K562 (cell line): ENCODE measurements at regions not wholly inside any gene's neighbourhood (a gene's known extent, or its start where the extent isn't known, plus 50 kb on each side); places are given as distances from the start of the nearest gene placed in this dataset.

Source experiments
- ATAC-seq: fragments of 200-7000 bp; cut with Tn5 transposase; 3 replicates; pipeline ENCODE4 v1.9.1; 2020; ENCODE audit warnings: moderate library complexity
- BruUV-seq: library from RNA; stranded (reverse); fragments of 400-500 nt; replicated peaks from 2 replicates; lab custom pipeline; 2021; lab: Mats Ljungman, UMichigan
- CTCF ChIA-PET: fragments of 300-600 bp; formaldehyde crosslinking; extraction: SDS; loops from one replicate; lab custom pipeline; 2021; ENCODE audit warnings: low intra/inter-chr PET ratio; lab: Yijun Ruan, JAX
- POLR2A ChIA-PET: fragments of 300-600, 350-650 bp; sonication (Branson Sonifier 250); formaldehyde crosslinking; extraction: SDS; loops from one replicate; lab custom pipeline; 2021; ENCODE audit warnings: antibody characterized with exemption, inconsistent platforms; lab: Yijun Ruan, JAX
- DNase-seq, 4 experiments: peaks; one replicate each; pipeline versions ENCODE4 v3.0.0 to v3.0.0-alpha.2; 2011 to 2018; ENCODE audit warnings: low spot score in 3 of 4, mixed read lengths in 3 of 4; ENCODE audit errors: extremely low read depth in 1 of 4
- FAIRE-seq: peaks from 2 replicates; lab custom pipeline; 2011; peaks lifted over from hg19 to GRCh38; lab: Jason Lieb, UNC
- H2AFZ ChIP-seq: 2 replicates; pipeline ENCODE4 v1.6.0; 2011; ENCODE audit warnings: low read depth, low read length, control low read depth, inconsistent platforms
- H3K27ac ChIP-seq: fragments of 200-600 bp; 3 replicates; pipeline ENCODE4 v1.8.0; 2011; ENCODE audit warnings: low read depth, mild to moderate bottlenecking, control low read depth, inconsistent platforms, low read length, moderate library complexity, mixed read lengths; ENCODE audit errors: extremely low read depth
- H3K27me3 ChIP-seq, 2 experiments: fragments of 300-600 bp in 1 of 2; 2 replicates in 1 of 2; 3 replicates in 1 of 2; pipeline versions ENCODE4 v1.6.0 to v1.8.0; 2011; ENCODE audit warnings: inconsistent platforms in 2 of 2, low read length in 2 of 2, mild to moderate bottlenecking in 1 of 2, mixed read lengths in 1 of 2, moderate library complexity in 1 of 2; ENCODE audit not compliant: control insufficient read depth in 2 of 2, insufficient read depth in 2 of 2
- H3K36me3 ChIP-seq: fragments of 300-600 bp; 3 replicates; pipeline ENCODE4 v1.8.0; 2011; ENCODE audit warnings: mild to moderate bottlenecking, low read length, inconsistent platforms; ENCODE audit not compliant: control insufficient read depth, insufficient read depth
- H3K4me1 ChIP-seq, 2 experiments: fragments of 200-600 bp in 1 of 2; replicated peaks in 1 of 2; 2 replicates in 1 of 2; 3 replicates in 1 of 2; pipeline versions ENCODE4 v1.5.1 to v1.8.0; 2011; ENCODE audit warnings: inconsistent platforms in 2 of 2, low read length in 2 of 2, mild to moderate bottlenecking in 1 of 2, mixed read lengths in 1 of 2, moderate library complexity in 1 of 2; ENCODE audit not compliant: control insufficient read depth in 2 of 2, insufficient read depth in 2 of 2
- H3K4me2 ChIP-seq: 2 replicates; pipeline ENCODE4 v1.6.1; 2011; ENCODE audit warnings: low read length, control low read depth, inconsistent platforms, mixed read lengths; ENCODE audit not compliant: insufficient read depth
- H3K4me3 ChIP-seq: fragments of 200-600 bp; sonication (generic), shearing (Covaris generic); 2 replicates; pipeline ENCODE4 v1.5.1; 2016; ENCODE audit warnings: control low read depth, inconsistent platforms
- H3K79me2 ChIP-seq: fragments of 200-600 bp; 3 replicates; pipeline ENCODE4 v1.8.0; 2011; ENCODE audit warnings: low read length, inconsistent platforms; ENCODE audit not compliant: control insufficient read depth, insufficient read depth
- H3K9ac ChIP-seq, 2 experiments: 2 replicates each; pipeline versions ENCODE4 v1.6.0 to v1.6.1; 2011; ENCODE audit warnings: low read depth in 2 of 2, low read length in 2 of 2, control low read depth in 1 of 2, inconsistent platforms in 1 of 2, mild to moderate bottlenecking in 1 of 2, mixed read lengths in 1 of 2; ENCODE audit not compliant: insufficient read depth in 1 of 2
- H3K9me1 ChIP-seq: one replicate; pipeline ENCODE4 v1.6.0; 2011; ENCODE audit warnings: inconsistent platforms, mild to moderate bottlenecking, low read length, moderate library complexity; ENCODE audit not compliant: control insufficient read depth, insufficient read depth
- H3K9me3 ChIP-seq: replicated peaks from 2 replicates; pipeline ENCODE4 v1.5.1; 2011; ENCODE audit warnings: low read depth, low read length, inconsistent platforms; ENCODE audit not compliant: control insufficient read depth, insufficient read depth
- H4K20me1 ChIP-seq: replicated peaks from 2 replicates; pipeline ENCODE4 v1.6.1; 2011; ENCODE audit warnings: low read length, inconsistent platforms, mixed read lengths; ENCODE audit not compliant: control insufficient read depth, insufficient read depth
- DDX20 ChIP-seq: fragments of 450-650 bp; IDR thresholded peaks from 2 replicates; pipeline ENCODE4 v1.6.1; 2016; ENCODE audit warnings: missing genetic modification characterization, low read depth, mild to moderate bottlenecking, missing compliant biosample characterization, moderate library complexity
- ESRRB ChIP-seq: fragments of 250-450 bp; sonication (Bioruptor Pico); IDR thresholded peaks from 2 replicates; pipeline ENCODE4 v1.5.0; 2020; ENCODE audit warnings: mild to moderate bottlenecking, moderate library complexity, borderline replicate concordance
- GATAD2A ChIP-seq: fragments of 450-650 bp; IDR thresholded peaks from 2 replicates; pipeline ENCODE4 v1.6.1; 2017
- HNRNPH1 ChIP-seq: fragments of 200-400 bp; formaldehyde crosslinking; optimal IDR thresholded peaks from 2 replicates; pipeline ENCODE3; 2017; ENCODE audit warnings: low read depth, mild to moderate bottlenecking, low read length, moderate library complexity
- PTRF ChIP-seq: fragments of 450-650 bp; IDR thresholded peaks from 2 replicates; pipeline ENCODE4 v1.6.1; 2016; ENCODE audit warnings: mild to moderate bottlenecking, missing genetic modification characterization, missing compliant biosample characterization
- SNRNP70 ChIP-seq: fragments of 200-400 bp; formaldehyde crosslinking; optimal IDR thresholded peaks from 2 replicates; pipeline ENCODE3; 2017; ENCODE audit warnings: low read depth, low read length
- USF2 ChIP-seq: sonication (generic); formaldehyde crosslinking; IDR thresholded peaks from 2 replicates; pipeline ENCODE4 v1.5.0; 2020; ENCODE audit warnings: missing genetic modification reagents
- ZNF146 ChIP-seq: IDR thresholded peaks from one replicate; pipeline ENCODE4 v1.6.1; 2018; ENCODE audit warnings: missing compliant biosample characterization; ENCODE audit not compliant: unreplicated experiment
- ZNF695 ChIP-seq: fragments of 450-650 bp; formaldehyde crosslinking; IDR thresholded peaks from 2 replicates; pipeline ENCODE4 v1.4.0; 2020; ENCODE audit warnings: mild to moderate bottlenecking, moderate library complexity
- ZNF740 ChIP-seq, 3 experiments: fragments of 200-800 bp in 1 of 3; sonication (Bioruptor generic) in 1 of 3; sonication (generic) in 1 of 3; formaldehyde crosslinking in 1 of 3; IDR thresholded peaks; 2 replicates each; pipeline versions ENCODE4 v1.6.1 to v1.8.0; 2016 to 2022; ENCODE audit warnings: mild to moderate bottlenecking in 2 of 3, missing compliant biosample characterization in 2 of 3, missing genetic modification characterization in 2 of 3, missing genetic modification reagents in 1 of 3
- WGBS: fragments of 100-300 bp; shearing (Covaris generic); methylation state at CpG from one replicate; pipeline ENCODE4 v1.1.6; 2016; ENCODE audit warnings: low coverage, mixed read lengths; ENCODE audit not compliant: insufficient coverage; ENCODE audit errors: missing lambda C conversion rate; 5-methylcytosine and 5-hydroxymethylcytosine counted together
- in situ Hi-C: fragments of 300-500 bp; cut with MboI; formaldehyde crosslinking; loops from 4 replicates; pipeline ENCODE4 v1.15.0; 2018; ENCODE audit warnings: inconsistent platforms, mixed read lengths
- intact Hi-C: fragments of 100-400 bp; cut with micrococcal nuclease; formaldehyde crosslinking; loops from 2 replicates; pipeline ENCODE4 v1.14.2; 2022
- TF ChIP-seq, protein P1 (sequence below): fragments of 250-450 bp; sonication (Bioruptor Pico); IDR thresholded peaks from 2 replicates; pipeline ENCODE4 v1.8.0; 2022; ENCODE audit warnings: moderate library complexity, mild to moderate bottlenecking, inconsistent platforms
- TF ChIP-seq, protein P2 (sequence below): fragments of 450-650 bp; IDR thresholded peaks from 2 replicates; pipeline ENCODE4 v1.6.1; 2017; ENCODE audit warnings: mild to moderate bottlenecking, moderate library complexity
- TF ChIP-seq, protein P3 (sequence below): fragments of 450-650 bp; IDR thresholded peaks from 2 replicates; pipeline ENCODE4 v1.6.1; 2016; ENCODE audit warnings: missing biosample characterization, missing genetic modification characterization

DNA sequence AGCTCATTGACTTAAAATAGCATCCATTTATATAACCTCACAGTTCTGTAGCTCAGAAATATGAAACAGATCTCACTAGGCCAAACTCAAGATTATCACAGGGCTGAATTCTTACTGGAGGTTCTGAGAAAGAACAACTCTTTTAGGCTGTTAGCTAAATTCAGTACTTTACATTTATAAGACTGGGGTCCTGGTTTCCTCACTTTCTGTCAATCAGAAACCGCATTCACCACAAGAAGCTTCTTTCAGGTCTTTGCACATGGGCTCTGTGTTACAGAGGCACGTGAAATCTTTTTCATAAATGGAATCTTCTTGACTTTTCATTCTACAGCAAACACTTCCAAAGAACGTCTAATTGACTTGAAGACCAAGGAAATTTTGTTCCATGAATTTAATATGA, 876.3 kb upstream of the FOXG1 start:
- Histone ChIP-seq H3K9me3 (no peaks in the 10 kb centered on the region), H3K27me3 (no peaks in the 10 kb centered on the region), H3K9me1 (no peaks in the 10 kb centered on the region), H2AFZ (no peak overlapping the region), H3K36me3 (no peaks in the 10 kb centered on the region), H4K20me1 (no peaks in the 10 kb centered on the region), H3K79me2 (no peaks in the 10 kb centered on the region), H3K27ac (no peak overlapping the region), H3K4me2 (no peak overlapping the region), H3K9ac (no peak overlapping the region), H3K4me1 (no peaks in the 10 kb centered on the region), H3K4me3 (no peak overlapping the region)
- ATAC-seq, result no peak
- 4% methylated on average over 3 of the region's 3 CpGs for WGBS
- DNase-seq, result no peak
- TF ChIP-seq DDX20 (tag) (no peak), USF2 (CRISPR knock-in tag) (no peak), ZNF740 (CRISPR knock-in tag; IDR thresholded peaks at IDR 0.05) (no peak), ZNF740 (tag; IDR thresholded peaks at IDR 0.05) (no peak), SNRNP70 (no peak), ESRRB (CRISPR knock-in tag) (no peak), PTRF (tag) (no peak), HNRNPH1 (no peak), ZNF695 (no peak), GATAD2A (no peak), ZNF146 (CRISPR knock-in tag) (no peak)
- TF ChIP-seq, protein P1, sequence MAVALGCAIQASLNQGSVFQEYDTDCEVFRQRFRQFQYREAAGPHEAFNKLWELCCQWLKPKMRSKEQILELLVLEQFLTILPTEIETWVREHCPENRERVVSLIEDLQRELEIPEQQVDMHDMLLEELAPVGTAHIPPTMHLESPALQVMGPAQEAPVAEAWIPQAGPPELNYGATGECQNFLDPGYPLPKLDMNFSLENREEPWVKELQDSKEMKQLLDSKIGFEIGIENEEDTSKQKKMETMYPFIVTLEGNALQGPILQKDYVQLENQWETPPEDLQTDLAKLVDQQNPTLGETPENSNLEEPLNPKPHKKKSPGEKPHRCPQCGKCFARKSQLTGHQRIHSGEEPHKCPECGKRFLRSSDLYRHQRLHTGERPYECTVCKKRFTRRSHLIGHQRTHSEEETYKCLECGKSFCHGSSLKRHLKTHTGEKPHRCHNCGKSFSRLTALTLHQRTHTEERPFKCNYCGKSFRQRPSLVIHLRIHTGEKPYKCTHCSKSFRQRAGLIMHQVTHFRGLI (CRISPR knock-in tag), result no peak
- TF ChIP-seq, protein P2, sequence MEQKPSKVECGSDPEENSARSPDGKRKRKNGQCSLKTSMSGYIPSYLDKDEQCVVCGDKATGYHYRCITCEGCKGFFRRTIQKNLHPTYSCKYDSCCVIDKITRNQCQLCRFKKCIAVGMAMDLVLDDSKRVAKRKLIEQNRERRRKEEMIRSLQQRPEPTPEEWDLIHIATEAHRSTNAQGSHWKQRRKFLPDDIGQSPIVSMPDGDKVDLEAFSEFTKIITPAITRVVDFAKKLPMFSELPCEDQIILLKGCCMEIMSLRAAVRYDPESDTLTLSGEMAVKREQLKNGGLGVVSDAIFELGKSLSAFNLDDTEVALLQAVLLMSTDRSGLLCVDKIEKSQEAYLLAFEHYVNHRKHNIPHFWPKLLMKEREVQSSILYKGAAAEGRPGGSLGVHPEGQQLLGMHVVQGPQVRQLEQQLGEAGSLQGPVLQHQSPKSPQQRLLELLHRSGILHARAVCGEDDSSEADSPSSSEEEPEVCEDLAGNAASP, result no peak
- TF ChIP-seq, protein P3, sequence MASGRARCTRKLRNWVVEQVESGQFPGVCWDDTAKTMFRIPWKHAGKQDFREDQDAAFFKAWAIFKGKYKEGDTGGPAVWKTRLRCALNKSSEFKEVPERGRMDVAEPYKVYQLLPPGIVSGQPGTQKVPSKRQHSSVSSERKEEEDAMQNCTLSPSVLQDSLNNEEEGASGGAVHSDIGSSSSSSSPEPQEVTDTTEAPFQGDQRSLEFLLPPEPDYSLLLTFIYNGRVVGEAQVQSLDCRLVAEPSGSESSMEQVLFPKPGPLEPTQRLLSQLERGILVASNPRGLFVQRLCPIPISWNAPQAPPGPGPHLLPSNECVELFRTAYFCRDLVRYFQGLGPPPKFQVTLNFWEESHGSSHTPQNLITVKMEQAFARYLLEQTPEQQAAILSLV (tag), result no peak
- no peak for FAIRE-seq
- ChIA-PET CTCF (no interaction called here), POLR2A (no interaction called here)
- no TSS peak for BruUV-seq
- in situ Hi-C loops, result no loop called here
- intact Hi-C loops, result no loop called here
